K562 (cell line): ENCODE measurements at regions not wholly inside any gene's neighbourhood (a gene's known extent, or its start where the extent isn't known, plus 50 kb on each side); places are given as distances from the start of the nearest gene placed in this dataset.

Source experiments
- CEBPB ChIP-seq: fragments of 450-650 bp; IDR thresholded peaks from 2 replicates; pipeline ENCODE4 v1.6.1; 2016; ENCODE audit warnings: missing genetic modification characterization, missing compliant biosample characterization
- NCOA1 ChIP-seq: fragments of 450-650 bp; IDR thresholded peaks from 2 replicates; pipeline ENCODE4 v1.6.1; 2016; ENCODE audit warnings: low read depth
- POLR2A ChIP-seq: fragments of 450-650 bp; conservative IDR thresholded peaks from 2 replicates; pipeline ENCODE4 v1.6.1; 2016
- RAD21 ChIP-seq, 2 experiments: fragments of 250-450 bp in 1 of 2; fragments of 450-650 bp in 1 of 2; sonication (Bioruptor Pico) in 1 of 2; formaldehyde crosslinking in 1 of 2; IDR thresholded peaks in 1 of 2; conservative IDR thresholded peaks in 1 of 2; 2 replicates each; pipeline versions ENCODE4 v1.4.0 to v1.8.0; 2020 to 2022; ENCODE audit warnings: mild to moderate bottlenecking in 2 of 2, moderate library complexity in 1 of 2
- TCF7L2 ChIP-seq: fragments of 150-350 bp; IDR thresholded peaks from 2 replicates; pipeline ENCODE4 v1.6.1; 2016; ENCODE audit warnings: low read depth, mild to moderate bottlenecking, low read length, moderate library complexity
- TF ChIP-seq, protein P1 (sequence below), 3 experiments: IDR thresholded peaks in 2 of 3; conservative IDR thresholded peaks in 1 of 3; 2 replicates each; pipeline ENCODE4 v1.5.1; 2011 to 2012; ENCODE audit warnings: low read length in 3 of 3, mild to moderate bottlenecking in 3 of 3, control low read depth in 2 of 3, improper control_type of control experiment in 1 of 3, inconsistent platforms in 1 of 3, low read depth in 1 of 3, mixed read lengths in 1 of 3, moderate library complexity in 1 of 3; ENCODE audit not compliant: insufficient read depth in 2 of 3
- TF ChIP-seq, protein P2 (sequence below), 2 experiments: fragments of 450-650 bp in 1 of 2; sonication (generic) in 1 of 2; formaldehyde crosslinking in 1 of 2; IDR thresholded peaks in 1 of 2; conservative IDR thresholded peaks in 1 of 2; 2 replicates each; pipeline versions ENCODE4 v1.6.1 to v1.8.1; 2016 to 2023; ENCODE audit warnings: mild to moderate bottlenecking in 2 of 2, moderate library complexity in 2 of 2, inconsistent platforms in 1 of 2, missing genetic modification reagents in 1 of 2
- TF ChIP-seq, protein P3 (sequence below): IDR thresholded peaks from 2 replicates; pipeline ENCODE4 v1.6.1; 2016; ENCODE audit warnings: missing genetic modification characterization, missing compliant biosample characterization
- TF ChIP-seq, protein P4 (sequence below), 2 experiments: fragments of 450-650 bp; IDR thresholded peaks; 2 replicates each; pipeline ENCODE4 v1.6.1; 2016

DNA sequence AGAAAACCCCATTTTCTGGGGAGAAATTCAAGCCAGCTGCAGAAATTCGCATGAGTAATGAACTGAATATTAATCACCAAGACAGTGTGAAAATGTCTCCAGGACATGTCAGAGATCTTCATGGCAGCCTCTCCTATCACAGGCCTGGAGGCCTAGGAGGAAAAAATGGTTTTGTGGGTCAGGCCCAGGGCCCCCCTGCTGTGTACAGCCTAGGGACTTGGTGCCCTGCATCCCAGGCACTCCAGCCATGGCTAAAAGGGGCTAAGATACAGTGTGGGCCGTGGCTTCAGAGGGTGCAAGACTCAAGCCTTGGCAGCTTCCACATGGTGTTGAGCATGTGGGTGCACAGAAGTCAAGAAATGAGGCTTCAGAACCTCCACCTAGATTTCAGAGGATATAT, 185.9 kb upstream of the GATB start:
- TF ChIP-seq NCOA1 (no peak), RAD21 (CRISPR knock-in tag; conservative IDR thresholded peaks at IDR 0.05 in 1 of 2, IDR thresholded peaks at IDR 0.05 in 1 of 2) (no peak), CEBPB (tag) (no peak), POLR2A (no peak), TCF7L2 (no peak)
- TF ChIP-seq, protein P1, sequence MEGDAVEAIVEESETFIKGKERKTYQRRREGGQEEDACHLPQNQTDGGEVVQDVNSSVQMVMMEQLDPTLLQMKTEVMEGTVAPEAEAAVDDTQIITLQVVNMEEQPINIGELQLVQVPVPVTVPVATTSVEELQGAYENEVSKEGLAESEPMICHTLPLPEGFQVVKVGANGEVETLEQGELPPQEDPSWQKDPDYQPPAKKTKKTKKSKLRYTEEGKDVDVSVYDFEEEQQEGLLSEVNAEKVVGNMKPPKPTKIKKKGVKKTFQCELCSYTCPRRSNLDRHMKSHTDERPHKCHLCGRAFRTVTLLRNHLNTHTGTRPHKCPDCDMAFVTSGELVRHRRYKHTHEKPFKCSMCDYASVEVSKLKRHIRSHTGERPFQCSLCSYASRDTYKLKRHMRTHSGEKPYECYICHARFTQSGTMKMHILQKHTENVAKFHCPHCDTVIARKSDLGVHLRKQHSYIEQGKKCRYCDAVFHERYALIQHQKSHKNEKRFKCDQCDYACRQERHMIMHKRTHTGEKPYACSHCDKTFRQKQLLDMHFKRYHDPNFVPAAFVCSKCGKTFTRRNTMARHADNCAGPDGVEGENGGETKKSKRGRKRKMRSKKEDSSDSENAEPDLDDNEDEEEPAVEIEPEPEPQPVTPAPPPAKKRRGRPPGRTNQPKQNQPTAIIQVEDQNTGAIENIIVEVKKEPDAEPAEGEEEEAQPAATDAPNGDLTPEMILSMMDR (IDR thresholded peaks at IDR 0.05 in 2 of 3, conservative IDR thresholded peaks at IDR 0.05 in 1 of 3; ENCODE audit: insufficient read depth in 2 of 3, low read depth in 1 of 3, low read length in 3 of 3), result no peak
- TF ChIP-seq, protein P2, sequence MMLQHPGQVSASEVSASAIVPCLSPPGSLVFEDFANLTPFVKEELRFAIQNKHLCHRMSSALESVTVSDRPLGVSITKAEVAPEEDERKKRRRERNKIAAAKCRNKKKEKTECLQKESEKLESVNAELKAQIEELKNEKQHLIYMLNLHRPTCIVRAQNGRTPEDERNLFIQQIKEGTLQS (IDR thresholded peaks at IDR 0.05), result no peak
- TF ChIP-seq, protein P2 (CRISPR knock-in tag; conservative IDR thresholded peaks at IDR 0.05), result no peak
- TF ChIP-seq, protein P3, sequence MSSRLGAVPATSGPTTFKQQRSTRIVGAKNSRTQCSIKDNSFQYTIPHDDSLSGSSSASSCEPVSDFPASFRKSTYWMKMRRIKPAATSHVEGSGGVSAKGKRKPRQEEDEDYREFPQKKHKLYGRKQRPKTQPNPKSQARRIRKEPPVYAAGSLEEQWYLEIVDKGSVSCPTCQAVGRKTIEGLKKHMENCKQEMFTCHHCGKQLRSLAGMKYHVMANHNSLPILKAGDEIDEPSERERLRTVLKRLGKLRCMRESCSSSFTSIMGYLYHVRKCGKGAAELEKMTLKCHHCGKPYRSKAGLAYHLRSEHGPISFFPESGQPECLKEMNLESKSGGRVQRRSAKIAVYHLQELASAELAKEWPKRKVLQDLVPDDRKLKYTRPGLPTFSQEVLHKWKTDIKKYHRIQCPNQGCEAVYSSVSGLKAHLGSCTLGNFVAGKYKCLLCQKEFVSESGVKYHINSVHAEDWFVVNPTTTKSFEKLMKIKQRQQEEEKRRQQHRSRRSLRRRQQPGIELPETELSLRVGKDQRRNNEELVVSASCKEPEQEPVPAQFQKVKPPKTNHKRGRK, result no peak
- TF ChIP-seq, protein P4, sequence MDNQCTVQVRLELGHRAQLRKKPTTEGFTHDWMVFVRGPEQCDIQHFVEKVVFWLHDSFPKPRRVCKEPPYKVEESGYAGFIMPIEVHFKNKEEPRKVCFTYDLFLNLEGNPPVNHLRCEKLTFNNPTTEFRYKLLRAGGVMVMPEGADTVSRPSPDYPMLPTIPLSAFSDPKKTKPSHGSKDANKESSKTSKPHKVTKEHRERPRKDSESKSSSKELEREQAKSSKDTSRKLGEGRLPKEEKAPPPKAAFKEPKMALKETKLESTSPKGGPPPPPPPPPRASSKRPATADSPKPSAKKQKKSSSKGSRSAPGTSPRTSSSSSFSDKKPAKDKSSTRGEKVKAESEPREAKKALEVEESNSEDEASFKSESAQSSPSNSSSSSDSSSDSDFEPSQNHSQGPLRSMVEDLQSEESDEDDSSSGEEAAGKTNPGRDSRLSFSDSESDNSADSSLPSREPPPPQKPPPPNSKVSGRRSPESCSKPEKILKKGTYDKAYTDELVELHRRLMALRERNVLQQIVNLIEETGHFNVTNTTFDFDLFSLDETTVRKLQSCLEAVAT (IDR thresholded peaks at IDR 0.05), result no peak
